ENCODE measurements at regions not wholly inside any gene's neighbourhood (a gene's known extent, or its start where the extent isn't known, plus 50 kb on each side); places are given as distances from the start of the nearest gene placed in this dataset.
A peak's percentile ranks its signal among the peaks of the same experiment; 100 is the strongest.

GRCh38 chr3:113062705-113063104 lies 71.9 kb downstream of the GTPBP8 start:
- no peak overlapping the region for H3K27ac ChIP-seq (ENCODE audit: low read depth, low read length)
- no peak overlapping the region for H3K4me3 ChIP-seq (ENCODE audit: low read length in 2 of 2)
- no peaks in the 10 kb centered on the region for H3K4me1 ChIP-seq (ENCODE audit: insufficient read depth, low read length)
- H3K36me3 ChIP-seq (ENCODE audit: insufficient read depth, low read length), result no peaks in the 10 kb centered on the region
- no peaks in the 10 kb centered on the region for H3K27me3 ChIP-seq (ENCODE audit: insufficient read depth, low read length)
- no peak overlapping the region for H3K27ac Mint-ChIP-seq
- DNase-seq, result no peak
- no peak overlapping the region for H3K4me3 Mint-ChIP-seq
- H3K9me3 ChIP-seq (ENCODE audit: control insufficient read depth in 1 of 2, low read length in 2 of 2), result peaks cover 0 to 4% of the 10 kb centered on the region in 2 donors
- intact Hi-C loops (cut with micrococcal nuclease), result no loop called here
- peaks cover 66 to 67% of the 10 kb centered on the region in 2 donors for H3K36me3 Mint-ChIP-seq
- no peaks in the 10 kb centered on the region for H3K27me3 Mint-ChIP-seq
- H3K9me3 Mint-ChIP-seq, result peaks cover 6 to 35% (median 27%) of the 10 kb centered on the region in 8 donors
- no peaks in the 10 kb centered on the region for H3K4me1 Mint-ChIP-seq
- CTCF ChIA-PET (ENCODE audit: partially characterized antibody), result no interaction called here
- POLR2A ChIA-PET (ENCODE audit: partially characterized antibody), result no interaction called here

- Mint-ChIP-seq H3K27ac (no peak overlapping the region), H3K4me3 (no peak overlapping the region), H3K36me3 (peaks cover 68 to 73% of the 10 kb centered on the region in 2 donors), H3K4me1 (no peaks in the 10 kb centered on the region), H3K27me3 (no peaks in the 10 kb centered on the region), H3K9me3 (peaks cover 6 to 39% (median 28%) of the 10 kb centered on the region in 8 donors)
- Histone ChIP-seq H3K9me3 (ENCODE audit: control insufficient read depth in 1 of 2, low read length in 2 of 2) (peaks cover 0 to 4% of the 10 kb centered on the region in 2 donors), H3K27ac (ENCODE audit: low read depth, low read length) (no peak overlapping the region), H3K4me3 (ENCODE audit: low read length in 2 of 2) (no peak overlapping the region), H3K36me3 (ENCODE audit: insufficient read depth, low read length) (no peaks in the 10 kb centered on the region), H3K4me1 (ENCODE audit: insufficient read depth, low read length) (no peaks in the 10 kb centered on the region), H3K27me3 (ENCODE audit: insufficient read depth, low read length) (no peaks in the 10 kb centered on the region)
- ChIA-PET CTCF (ENCODE audit: partially characterized antibody) (no interaction called here), POLR2A (ENCODE audit: partially characterized antibody) (no interaction called here)
- intact Hi-C loops (cut with micrococcal nuclease), result no loop called here
- no peak for DNase-seq
Observed at GRCh38 chr3:113063126-113063894, 72.5 kb downstream of the GTPBP8 start.

- H3K4me1 ChIP-seq (ENCODE audit: insufficient read depth, low read length), result no peaks in the 10 kb centered on the region
Observed at GRCh38 chr3:113064183-113064582, 73.4 kb downstream of the GTPBP8 start.

GRCh38 chr3:113065336-113065735 lies 74.6 kb downstream of the GTPBP8 start:
- Histone ChIP-seq H3K9me3 (ENCODE audit: control insufficient read depth in 1 of 2, low read length in 2 of 2) (peaks cover 0 to 4% of the 10 kb centered on the region in 2 donors), H3K4me3 (ENCODE audit: low read length in 2 of 2) (no peak overlapping the region), H3K27me3 (ENCODE audit: insufficient read depth, low read length) (no peaks in the 10 kb centered on the region), H3K36me3 (ENCODE audit: insufficient read depth, low read length) (no peaks in the 10 kb centered on the region), H3K27ac (ENCODE audit: low read depth, low read length) (no peak overlapping the region), H3K4me1 (ENCODE audit: insufficient read depth, low read length) (no peaks in the 10 kb centered on the region)
- intact Hi-C loops (cut with micrococcal nuclease), result no loop called here
- no peaks in the 10 kb centered on the region for H3K4me1 Mint-ChIP-seq
- peaks cover 68 to 75% of the 10 kb centered on the region in 2 donors for H3K36me3 Mint-ChIP-seq
- no peaks in the 10 kb centered on the region for H3K27me3 Mint-ChIP-seq
- H3K27ac Mint-ChIP-seq, result no peak overlapping the region
- no peak overlapping the region for H3K4me3 Mint-ChIP-seq
- ChIA-PET POLR2A (ENCODE audit: partially characterized antibody) (no interaction called here), CTCF (ENCODE audit: partially characterized antibody) (no interaction called here)
- peaks cover 9 to 42% (median 28%) of the 10 kb centered on the region in 8 donors for H3K9me3 Mint-ChIP-seq
- no peak for DNase-seq

More at GRCh38 chr3:113064183-113064582, 73.4 kb downstream of the GTPBP8 start:
- Histone ChIP-seq H3K4me3 (ENCODE audit: low read length in 2 of 2) (no peak overlapping the region), H3K9me3 (ENCODE audit: control insufficient read depth in 1 of 2, low read length in 2 of 2) (peaks cover 0 to 4% of the 10 kb centered on the region in 2 donors), H3K27me3 (ENCODE audit: insufficient read depth, low read length) (no peaks in the 10 kb centered on the region), H3K36me3 (ENCODE audit: insufficient read depth, low read length) (no peaks in the 10 kb centered on the region), H3K27ac (ENCODE audit: low read depth, low read length) (no peak overlapping the region)
- Mint-ChIP-seq H3K4me1 (no peaks in the 10 kb centered on the region), H3K27ac (no peak overlapping the region), H3K4me3 (no peak overlapping the region), H3K27me3 (no peaks in the 10 kb centered on the region), H3K36me3 (peaks cover 68 to 76% of the 10 kb centered on the region in 2 donors), H3K9me3 (peaks cover 9 to 42% (median 28%) of the 10 kb centered on the region in 8 donors)
- intact Hi-C loops (cut with micrococcal nuclease), result no loop called here
- ChIA-PET CTCF (ENCODE audit: partially characterized antibody) (no interaction called here), POLR2A (ENCODE audit: partially characterized antibody) (no interaction called here)
- no peak for DNase-seq

GRCh38 chr3:113070072-113070640 lies 79.4 kb downstream of the GTPBP8 start:
- H3K9me3 Mint-ChIP-seq, result peaks cover 9 to 31% (median 21%) of the 10 kb centered on the region in 8 donors
- no peaks in the 10 kb centered on the region for H3K27me3 Mint-ChIP-seq
- POLR2A ChIA-PET (ENCODE audit: partially characterized antibody), result no interaction called here
- H3K4me1 ChIP-seq (ENCODE audit: insufficient read depth, low read length), result no peaks in the 10 kb centered on the region
- H3K4me1 Mint-ChIP-seq, result no peaks in the 10 kb centered on the region
- H3K4me3 ChIP-seq (ENCODE audit: low read length in 2 of 2), result no peak overlapping the region
- H3K27ac Mint-ChIP-seq, result no peak overlapping the region
- DNase-seq, result no peak
- H3K27ac ChIP-seq (ENCODE audit: low read depth, low read length), result no peak overlapping the region
- H3K4me3 Mint-ChIP-seq, result no peak overlapping the region
- no peaks in the 10 kb centered on the region for H3K27me3 ChIP-seq (ENCODE audit: insufficient read depth, low read length)
- peaks cover 29 to 48% of the 10 kb centered on the region in 2 donors for H3K36me3 Mint-ChIP-seq
- CTCF ChIA-PET (ENCODE audit: partially characterized antibody), result interaction anchor here (1.0 to 1.3 kb wide), 3 partner anchors 12 to 186 kb away, joined by 3 read pairs; no protein-coding TSS in a partner anchor
- no peaks in the 10 kb centered on the region for H3K36me3 ChIP-seq (ENCODE audit: insufficient read depth, low read length)
- intact Hi-C loops (cut with micrococcal nuclease), result no loop called here
- peaks cover 0 to 4% of the 10 kb centered on the region in 2 donors for H3K9me3 ChIP-seq (ENCODE audit: control insufficient read depth in 1 of 2, low read length in 2 of 2)

- Mint-ChIP-seq H3K36me3 (peaks cover 23 to 45% of the 10 kb centered on the region in 2 donors), H3K27me3 (no peaks in the 10 kb centered on the region), H3K4me1 (no peaks in the 10 kb centered on the region), H3K9me3 (peaks cover 6 to 27% (median 18%) of the 10 kb centered on the region in 8 donors), H3K27ac (no peak overlapping the region), H3K4me3 (no peak overlapping the region)
- Histone ChIP-seq H3K27ac (ENCODE audit: low read depth, low read length) (no peak overlapping the region), H3K4me1 (ENCODE audit: insufficient read depth, low read length) (no peaks in the 10 kb centered on the region), H3K9me3 (ENCODE audit: control insufficient read depth in 1 of 2, low read length in 2 of 2) (peaks cover 0 to 4% of the 10 kb centered on the region in 2 donors), H3K36me3 (ENCODE audit: insufficient read depth, low read length) (no peaks in the 10 kb centered on the region), H3K4me3 (ENCODE audit: low read length in 2 of 2) (no peak overlapping the region), H3K27me3 (ENCODE audit: insufficient read depth, low read length) (no peaks in the 10 kb centered on the region)
- intact Hi-C loops (cut with micrococcal nuclease), result no loop called here
- ChIA-PET CTCF (ENCODE audit: partially characterized antibody) (interaction anchor here (1.0 to 1.3 kb wide), 3 partner anchors 12 to 186 kb away, joined by 3 read pairs; no protein-coding TSS in a partner anchor), POLR2A (ENCODE audit: partially characterized antibody) (no interaction called here)
- DNase-seq, result no peak
Observed at GRCh38 chr3:113070681-113071113, 79.9 kb downstream of the GTPBP8 start.

GRCh38 chr3:113075588-113075987 lies 84.8 kb downstream of the GTPBP8 start:
- POLR2A ChIA-PET (ENCODE audit: partially characterized antibody), result no interaction called here
- peaks cover 0 to 2% (median 0%) of the 10 kb centered on the region in 4 donors for H3K4me1 Mint-ChIP-seq

More at GRCh38 chr3:113075588-113075987, 84.8 kb downstream of the GTPBP8 start:
- Histone ChIP-seq H3K36me3 (ENCODE audit: insufficient read depth, low read length) (no peaks in the 10 kb centered on the region), H3K27ac (ENCODE audit: low read depth, low read length) (no peak overlapping the region), H3K9me3 (ENCODE audit: control insufficient read depth in 1 of 2, low read length in 2 of 2) (no peaks in the 10 kb centered on the region), H3K27me3 (ENCODE audit: insufficient read depth, low read length) (no peaks in the 10 kb centered on the region), H3K4me3 (ENCODE audit: low read length in 2 of 2) (no peak overlapping the region), H3K4me1 (ENCODE audit: insufficient read depth, low read length) (no peaks in the 10 kb centered on the region)
- Mint-ChIP-seq H3K9me3 (peaks cover 0 to 5% (median 0%) of the 10 kb centered on the region in 8 donors), H3K27me3 (no peaks in the 10 kb centered on the region), H3K36me3 (peaks cover 1 to 19% of the 10 kb centered on the region in 2 donors), H3K27ac (peak overlapping the region in 1 of 7 donors; percentile 29), H3K4me3 (no peak overlapping the region)
- DNase-seq, result no peak
- intact Hi-C loops (cut with micrococcal nuclease), result no loop called here
- CTCF ChIA-PET (ENCODE audit: partially characterized antibody), result no interaction called here
